ENCODE measurements at regions not wholly inside any gene's neighbourhood (a gene's known extent, or its start where the extent isn't known, plus 50 kb on each side); places are given as distances from the start of the nearest gene placed in this dataset.

DNA sequence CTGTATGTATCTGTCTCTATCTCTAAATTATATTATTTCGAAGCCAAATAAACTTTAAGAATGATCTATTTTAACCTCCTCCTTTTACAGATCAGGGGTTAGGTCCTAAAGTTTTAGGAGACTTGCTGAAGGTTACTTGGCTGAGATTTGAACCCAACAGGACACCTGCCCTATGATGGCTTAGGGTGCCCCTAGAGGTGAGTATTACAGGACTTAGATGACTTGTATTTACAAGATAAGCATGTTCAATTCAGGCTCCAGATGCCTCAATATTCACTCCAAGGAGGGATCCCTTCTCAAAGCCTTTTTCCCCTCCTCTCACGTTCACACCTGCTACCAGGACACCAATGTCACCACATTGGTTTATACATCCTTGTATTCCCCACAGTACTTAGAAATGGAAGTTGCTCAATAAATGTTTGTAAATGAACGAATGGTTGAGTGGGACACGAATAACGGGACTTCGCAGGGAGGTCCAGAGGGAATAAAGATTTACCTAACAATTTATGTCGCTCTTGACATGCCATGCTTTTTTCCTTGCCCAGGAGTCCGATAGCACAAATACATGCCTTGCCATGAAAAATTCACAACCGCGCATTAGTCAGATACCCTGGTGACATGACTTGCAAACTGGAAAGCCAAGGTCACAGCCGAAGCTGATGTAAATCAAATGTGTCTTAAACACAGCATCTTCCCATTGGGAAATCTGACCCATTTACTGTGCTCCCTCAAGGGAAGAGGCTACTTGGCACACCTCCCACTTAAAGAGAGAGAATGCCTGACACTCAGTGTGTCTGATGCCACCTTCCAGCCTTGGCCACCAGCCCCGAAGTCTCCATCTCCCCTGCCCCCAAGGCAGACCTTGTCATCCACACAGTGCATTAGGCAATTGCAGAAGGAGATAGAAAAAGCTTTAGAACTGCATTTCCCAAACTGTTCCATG lies 872.2 kb upstream of the AUTS2 start:
- no peak for TF ChIP-seq POLR2A (IDR thresholded peaks at IDR 0.05)
- TF ChIP-seq, protein P1, sequence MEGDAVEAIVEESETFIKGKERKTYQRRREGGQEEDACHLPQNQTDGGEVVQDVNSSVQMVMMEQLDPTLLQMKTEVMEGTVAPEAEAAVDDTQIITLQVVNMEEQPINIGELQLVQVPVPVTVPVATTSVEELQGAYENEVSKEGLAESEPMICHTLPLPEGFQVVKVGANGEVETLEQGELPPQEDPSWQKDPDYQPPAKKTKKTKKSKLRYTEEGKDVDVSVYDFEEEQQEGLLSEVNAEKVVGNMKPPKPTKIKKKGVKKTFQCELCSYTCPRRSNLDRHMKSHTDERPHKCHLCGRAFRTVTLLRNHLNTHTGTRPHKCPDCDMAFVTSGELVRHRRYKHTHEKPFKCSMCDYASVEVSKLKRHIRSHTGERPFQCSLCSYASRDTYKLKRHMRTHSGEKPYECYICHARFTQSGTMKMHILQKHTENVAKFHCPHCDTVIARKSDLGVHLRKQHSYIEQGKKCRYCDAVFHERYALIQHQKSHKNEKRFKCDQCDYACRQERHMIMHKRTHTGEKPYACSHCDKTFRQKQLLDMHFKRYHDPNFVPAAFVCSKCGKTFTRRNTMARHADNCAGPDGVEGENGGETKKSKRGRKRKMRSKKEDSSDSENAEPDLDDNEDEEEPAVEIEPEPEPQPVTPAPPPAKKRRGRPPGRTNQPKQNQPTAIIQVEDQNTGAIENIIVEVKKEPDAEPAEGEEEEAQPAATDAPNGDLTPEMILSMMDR (IDR thresholded peaks at IDR 0.05) = no peak
- no peak for TF ChIP-seq EP300 (IDR thresholded peaks at IDR 0.05)
- TF ChIP-seq POLR2AphosphoS5 (IDR thresholded peaks at IDR 0.05) = no peak
